GM23338 (cell line): ENCODE measurements at regions not wholly inside any gene's neighbourhood (a gene's known extent, or its start where the extent isn't known, plus 50 kb on each side); places are given as distances from the start of the nearest gene placed in this dataset.

Source experiments
- CTCF ChIP-seq, 2 experiments: fragments of 200-600 bp in 1 of 2; sonication (generic) in 1 of 2; conservative IDR thresholded peaks; 2 replicates each; pipeline versions ENCODE4 v1.5.1 to v1.6.1; 2016 to 2017; ENCODE audit warnings: antibody characterized with exemption in 2 of 2, low read depth in 2 of 2, mild to moderate bottlenecking in 2 of 2, moderate library complexity in 1 of 2
- EZH2 ChIP-seq: fragments of 200-600 bp; sonication (generic); IDR thresholded peaks from one replicate; pipeline ENCODE4 v1.8.0; 2017; ENCODE audit warnings: antibody characterized with exemption, mild to moderate bottlenecking, low read depth; ENCODE audit not compliant: unreplicated experiment
- EZH2phosphoT487 ChIP-seq: fragments of 200-600 bp; sonication (generic); IDR thresholded peaks from one replicate; pipeline ENCODE4 v1.8.1; 2018; ENCODE audit warnings: antibody characterized with exemption; ENCODE audit not compliant: unreplicated experiment
- JUNB ChIP-seq: IDR thresholded peaks from one replicate; pipeline ENCODE4 v1.6.1; 2016; ENCODE audit warnings: antibody characterized with exemption; ENCODE audit not compliant: unreplicated experiment
- POLR2AphosphoS5 ChIP-seq: IDR thresholded peaks from 2 replicates; pipeline ENCODE4 v1.6.1; 2016; ENCODE audit warnings: antibody characterized with exemption, low read depth
- REST ChIP-seq: IDR thresholded peaks from one replicate; pipeline ENCODE4 v1.6.1; 2018; ENCODE audit warnings: antibody characterized with exemption; ENCODE audit not compliant: unreplicated experiment
- ZNF114 ChIP-seq: fragments of 250-450 bp; sonication (Bioruptor Pico); IDR thresholded peaks from 2 replicates; pipeline ENCODE4 v1.5.0; 2020; ENCODE audit warnings: mild to moderate bottlenecking, moderate library complexity

- TF ChIP-seq CTCF (conservative IDR thresholded peaks at IDR 0.05; ENCODE audit: low read depth in 2 of 2) (no peak), EZH2phosphoT487 (no peak), POLR2AphosphoS5 (no peak), EZH2 (no peak), REST (no peak), JUNB (no peak), ZNF114 (no peak)
These were observed 491.1 kb upstream of the ZMIZ1 start for GRCh38 chr10:78577712-78578111.
